Muscle layer of duodenum (tissue), 2 donors: ENCODE measurements at regions not wholly inside any gene's neighbourhood (a gene's known extent, or its start where the extent isn't known, plus 50 kb on each side); places are given as distances from the start of the nearest gene placed in this dataset.

Experiments
- H3K27ac ChIP-seq: one replicate; pipeline ENCODE4 v1.7.0; 2013; ENCODE audit warnings: mild to moderate bottlenecking, low read length
- H3K27me3 ChIP-seq: one replicate; pipeline ENCODE4 v1.7.0; 2013; ENCODE audit warnings: low read depth, mild to moderate bottlenecking, control low read depth, low read length
- H3K36me3 ChIP-seq, 2 donors: one replicate each; pipeline ENCODE4 v1.7.0; 2013; ENCODE audit warnings: low read length in 2 of 2, control low read depth in 1 of 2, mild to moderate bottlenecking in 1 of 2; ENCODE audit not compliant: insufficient read depth in 2 of 2, control insufficient read depth in 1 of 2
- H3K4me1 ChIP-seq, 2 donors: one replicate each; pipeline ENCODE4 v1.7.0; 2013; ENCODE audit warnings: low read length in 2 of 2, mild to moderate bottlenecking in 2 of 2, control low read depth in 1 of 2, moderate library complexity in 1 of 2; ENCODE audit not compliant: insufficient read depth in 2 of 2, control insufficient read depth in 1 of 2
- H3K4me3 ChIP-seq, 2 donors: one replicate each; pipeline ENCODE4 v1.7.0; 2013; ENCODE audit warnings: low read length in 2 of 2, low read depth in 1 of 2, mild to moderate bottlenecking in 1 of 2
- H3K9me3 ChIP-seq, 2 donors: one replicate each; pipeline ENCODE4 v1.7.0; 2013; ENCODE audit warnings: low read length in 2 of 2, control low read depth in 1 of 2, mild to moderate bottlenecking in 1 of 2; ENCODE audit not compliant: control insufficient read depth in 1 of 2
- donor health status: healthy.

DNA sequence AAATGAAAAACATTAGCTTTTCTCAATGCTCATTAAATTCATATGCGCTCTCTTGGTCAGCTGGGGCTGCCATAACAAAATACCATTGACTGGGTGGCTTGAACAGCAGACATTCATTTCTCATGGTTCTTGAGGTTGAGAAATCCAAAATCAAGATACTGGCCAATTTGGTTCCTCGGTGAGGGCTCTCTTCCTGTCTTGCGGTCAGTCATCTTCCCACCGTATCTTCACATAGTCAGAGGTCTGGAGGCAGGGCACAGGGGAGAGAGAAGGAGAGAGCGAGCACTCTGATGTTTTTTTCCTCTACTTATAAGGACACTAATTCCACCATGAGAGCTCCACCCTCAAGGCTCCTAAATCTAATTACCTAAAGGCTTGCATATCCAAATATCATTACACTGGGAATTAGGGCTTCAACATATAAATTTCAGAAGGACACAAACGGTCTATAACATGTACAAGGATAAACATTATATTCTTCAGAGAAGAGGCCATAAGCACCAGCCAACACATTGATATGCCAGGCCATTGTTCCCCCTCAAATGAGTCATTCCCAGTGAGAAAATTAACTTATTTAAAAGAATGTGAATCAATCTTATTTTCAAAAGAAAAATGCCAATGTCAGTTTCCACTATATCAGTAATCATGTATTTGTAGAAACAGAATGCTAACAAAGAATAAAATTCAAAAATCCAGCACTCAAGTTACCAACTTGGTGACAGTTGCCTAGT, 152.2 kb downstream of the BTG1 start:
- Histone ChIP-seq H3K9me3 (no peaks in the 10 kb centered on the region), H3K27me3 (no peaks in the 10 kb centered on the region), H3K27ac (no peak overlapping the region), H3K4me1 (no peaks in the 10 kb centered on the region), H3K36me3 (no peaks in the 10 kb centered on the region), H3K4me3 (no peak overlapping the region)

DNA sequence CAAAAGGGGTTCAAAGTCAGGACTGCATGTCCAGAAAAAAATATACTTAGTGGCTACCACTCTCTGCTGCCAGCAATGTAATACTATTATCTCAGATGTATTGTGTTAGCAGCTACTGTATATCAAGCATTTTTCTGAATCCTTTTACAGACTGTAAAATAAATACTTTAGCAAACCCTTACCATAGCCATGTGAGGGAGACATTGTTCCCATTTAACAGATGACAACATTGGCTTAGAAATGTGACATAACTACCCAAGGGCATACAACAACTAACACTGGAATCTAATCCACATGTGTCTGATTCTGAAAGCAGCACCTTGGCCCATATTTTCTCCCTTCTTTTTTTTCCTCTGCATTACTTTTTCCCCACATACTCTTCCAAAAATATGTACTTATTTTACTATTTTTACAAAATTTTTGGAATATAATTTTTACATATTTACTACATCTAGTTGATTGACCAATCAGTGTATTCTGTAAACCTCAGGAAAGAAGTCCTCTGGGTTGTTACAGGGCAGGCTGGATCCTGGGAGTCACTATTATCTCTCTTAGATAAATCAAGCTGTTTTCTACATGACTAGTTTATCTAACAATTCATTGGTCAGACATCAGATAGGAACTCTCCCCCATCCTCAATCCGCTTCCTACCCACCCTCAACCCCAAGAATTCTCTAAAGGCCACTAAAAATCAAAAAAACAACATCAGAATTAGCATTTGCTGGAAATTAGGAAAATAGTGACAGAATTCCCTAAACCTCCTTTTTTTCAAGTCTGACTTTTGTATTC, 154.1 kb downstream of the BTG1 start:
- Histone ChIP-seq H3K4me3 (no peak overlapping the region), H3K36me3 (no peaks in the 10 kb centered on the region), H3K4me1 (no peaks in the 10 kb centered on the region), H3K9me3 (no peaks in the 10 kb centered on the region), H3K27ac (no peak overlapping the region), H3K27me3 (no peaks in the 10 kb centered on the region)

DNA sequence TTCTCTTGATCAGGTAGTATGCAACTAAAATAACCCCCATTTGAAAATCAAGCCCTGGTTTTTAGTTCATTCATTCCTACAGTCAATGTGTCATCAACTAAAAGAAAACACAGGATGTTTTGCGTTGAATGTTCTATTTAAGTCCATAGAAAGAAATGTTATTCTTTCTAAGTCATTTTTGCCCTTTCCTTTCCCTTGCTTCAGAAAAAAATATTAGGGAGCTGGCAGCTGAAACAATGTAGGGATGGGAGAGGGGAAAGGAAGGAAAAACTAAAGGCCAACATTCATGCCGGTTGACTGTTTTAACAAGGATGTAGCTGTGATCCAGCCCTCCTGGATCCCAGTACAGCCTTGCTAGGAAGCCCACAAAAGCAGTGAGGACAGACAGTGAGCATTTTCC, 155.1 kb downstream of the BTG1 start:
- no peaks in the 10 kb centered on the region for H3K9me3 ChIP-seq
- no peak overlapping the region for H3K4me3 ChIP-seq
- no peak overlapping the region for H3K27ac ChIP-seq
- no peaks in the 10 kb centered on the region for H3K27me3 ChIP-seq
- H3K36me3 ChIP-seq = no peaks in the 10 kb centered on the region
- H3K4me1 ChIP-seq = no peaks in the 10 kb centered on the region

DNA sequence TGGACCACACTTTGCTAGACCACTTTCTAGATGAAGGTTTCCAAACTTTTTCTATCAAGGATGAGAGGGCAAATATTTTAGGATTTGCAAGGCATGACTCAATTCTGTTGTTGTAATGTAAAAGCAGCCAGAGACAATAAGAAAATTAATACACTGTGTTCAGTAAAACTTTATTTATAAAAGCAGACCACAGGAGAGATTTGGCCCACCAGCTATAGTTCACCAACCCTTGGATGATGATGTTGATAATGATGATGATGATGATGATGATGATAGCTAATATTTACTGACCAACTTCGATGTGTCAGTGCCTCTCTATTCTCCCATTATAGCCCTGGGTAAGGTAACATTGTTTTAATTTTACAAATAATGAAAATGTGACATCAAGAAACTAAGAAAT, 156.5 kb downstream of the BTG1 start:
- H3K27ac ChIP-seq = no peak overlapping the region
- H3K4me3 ChIP-seq = no peak overlapping the region
- no peaks in the 10 kb centered on the region for H3K27me3 ChIP-seq
- H3K36me3 ChIP-seq = no peaks in the 10 kb centered on the region
- H3K9me3 ChIP-seq = no peaks in the 10 kb centered on the region
- no peaks in the 10 kb centered on the region for H3K4me1 ChIP-seq

DNA sequence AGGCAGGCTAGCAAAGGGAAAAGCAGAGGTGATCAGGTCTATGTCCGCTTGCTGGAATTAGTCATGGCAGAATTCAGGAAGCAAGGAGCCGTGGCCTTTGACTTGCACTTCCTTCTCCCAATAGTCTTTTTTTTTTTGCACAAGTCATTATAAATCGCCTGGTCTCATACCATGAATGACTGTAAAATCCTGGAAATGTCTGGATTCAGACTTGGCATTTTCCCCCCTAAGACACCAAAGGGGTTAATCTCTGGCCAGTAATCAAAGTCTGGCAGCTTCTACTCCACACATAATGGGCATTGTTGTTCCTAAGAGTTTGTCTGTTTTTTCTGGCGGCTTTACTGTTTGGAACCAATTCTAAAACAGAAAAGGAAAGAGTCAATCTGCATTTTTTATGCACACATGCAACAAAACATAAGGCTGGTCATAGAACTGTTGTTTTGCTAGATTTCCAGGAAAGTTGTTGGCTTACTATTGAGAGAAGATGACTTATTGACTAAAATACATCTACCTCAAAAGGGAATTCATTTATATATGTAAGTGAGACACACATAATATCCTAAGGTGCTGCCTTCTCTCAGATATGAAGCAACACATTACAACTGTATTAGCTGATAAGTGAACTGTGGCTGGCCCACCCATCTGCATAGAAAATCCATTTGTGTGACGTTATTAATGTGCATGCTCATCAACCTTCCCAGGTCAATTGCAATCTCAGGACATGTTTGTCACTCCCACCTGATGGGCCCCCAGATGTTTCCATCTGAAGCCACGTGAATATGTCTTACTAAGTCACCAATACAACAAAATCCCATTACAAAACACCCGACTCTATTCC, 157.3 kb downstream of the BTG1 start:
- Histone ChIP-seq H3K27ac (no peak overlapping the region), H3K9me3 (no peaks in the 10 kb centered on the region), H3K27me3 (no peaks in the 10 kb centered on the region), H3K4me3 (no peak overlapping the region), H3K4me1 (no peaks in the 10 kb centered on the region), H3K36me3 (no peaks in the 10 kb centered on the region)

DNA sequence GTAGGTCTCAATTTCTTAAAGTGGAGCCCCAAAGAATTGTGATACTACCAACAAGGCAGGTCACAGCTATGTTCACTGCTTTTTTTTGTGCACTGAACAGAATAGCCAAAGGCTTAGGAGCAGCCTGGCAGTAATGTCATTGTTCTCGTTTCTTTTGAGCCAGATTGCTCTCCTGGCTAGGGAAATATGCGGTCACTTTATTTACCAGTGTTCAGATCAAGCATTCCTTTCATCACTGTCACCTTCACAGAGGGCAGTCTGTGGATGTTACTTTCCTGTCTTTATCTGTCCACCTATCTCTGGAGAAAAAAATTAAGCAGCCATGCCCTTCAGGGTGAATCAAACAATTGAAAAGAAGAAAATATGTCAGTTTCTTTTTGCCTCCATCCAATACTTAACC, 159.6 kb downstream of the BTG1 start:
- no peaks in the 10 kb centered on the region for H3K4me1 ChIP-seq
- no peaks in the 10 kb centered on the region for H3K9me3 ChIP-seq
- H3K4me3 ChIP-seq = no peak overlapping the region
- no peaks in the 10 kb centered on the region for H3K36me3 ChIP-seq
- H3K27ac ChIP-seq = no peak overlapping the region
- no peaks in the 10 kb centered on the region for H3K27me3 ChIP-seq

DNA sequence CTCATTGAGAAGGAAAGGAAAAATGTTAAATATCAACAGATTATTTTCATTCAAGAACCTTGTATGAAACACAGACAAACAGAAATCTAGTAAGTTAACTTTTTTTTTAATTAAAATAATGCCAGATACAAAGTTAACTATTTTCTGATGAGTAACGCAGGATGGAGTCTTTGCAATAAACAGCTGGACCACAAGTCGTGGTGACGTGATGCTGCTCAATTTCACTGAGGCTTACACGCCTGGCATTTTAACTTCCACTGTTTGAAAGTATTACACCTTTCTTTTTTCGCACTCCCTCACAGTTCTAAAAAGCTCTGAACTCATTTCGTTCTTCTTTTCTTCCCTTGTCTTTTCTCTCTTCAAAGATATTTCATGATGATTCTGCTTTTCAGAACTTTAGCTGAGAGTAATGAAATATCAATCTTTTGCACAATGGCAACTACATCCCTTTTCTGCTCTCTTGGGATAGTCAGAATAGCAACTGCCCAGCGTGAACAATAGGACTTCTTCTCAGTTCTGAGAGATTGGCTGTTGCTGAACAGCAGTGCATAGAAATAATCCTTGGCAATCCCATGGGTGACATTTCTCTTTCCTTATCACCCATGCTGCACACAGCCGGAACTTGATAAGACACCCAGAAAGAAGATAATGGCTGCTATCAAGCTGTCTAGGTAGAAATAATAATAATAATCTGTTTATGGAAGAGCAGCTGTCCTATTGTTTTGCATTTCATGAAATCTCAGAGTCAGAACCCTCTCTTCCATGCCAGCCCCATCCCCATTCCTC, 160.5 kb downstream of the BTG1 start:
- Histone ChIP-seq H3K4me1 (no peaks in the 10 kb centered on the region), H3K36me3 (no peaks in the 10 kb centered on the region), H3K9me3 (no peaks in the 10 kb centered on the region), H3K27me3 (no peaks in the 10 kb centered on the region), H3K27ac (no peak overlapping the region), H3K4me3 (no peak overlapping the region)

DNA sequence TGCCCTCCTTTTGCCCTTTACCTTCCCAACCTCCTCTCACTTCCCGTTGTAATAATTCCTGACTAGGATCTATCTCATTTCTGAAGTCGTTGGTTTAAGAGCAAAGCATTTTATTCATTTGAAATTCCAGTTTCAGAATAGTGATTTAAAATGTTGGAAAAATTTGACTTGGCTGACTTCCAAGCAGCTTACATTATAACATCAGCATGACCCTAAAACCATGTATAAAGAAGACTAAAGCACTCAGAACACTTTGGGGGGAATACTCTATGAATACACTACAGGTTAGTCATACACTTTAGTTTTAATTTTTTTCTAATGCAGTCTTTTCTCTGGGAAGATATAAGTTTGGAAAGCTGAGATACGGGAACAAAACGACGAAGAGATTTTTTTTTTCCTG, 161.1 kb downstream of the BTG1 start:
- Histone ChIP-seq H3K27ac (no peak overlapping the region), H3K27me3 (no peaks in the 10 kb centered on the region), H3K36me3 (no peaks in the 10 kb centered on the region), H3K4me1 (no peaks in the 10 kb centered on the region), H3K4me3 (no peak overlapping the region), H3K9me3 (no peaks in the 10 kb centered on the region)

DNA sequence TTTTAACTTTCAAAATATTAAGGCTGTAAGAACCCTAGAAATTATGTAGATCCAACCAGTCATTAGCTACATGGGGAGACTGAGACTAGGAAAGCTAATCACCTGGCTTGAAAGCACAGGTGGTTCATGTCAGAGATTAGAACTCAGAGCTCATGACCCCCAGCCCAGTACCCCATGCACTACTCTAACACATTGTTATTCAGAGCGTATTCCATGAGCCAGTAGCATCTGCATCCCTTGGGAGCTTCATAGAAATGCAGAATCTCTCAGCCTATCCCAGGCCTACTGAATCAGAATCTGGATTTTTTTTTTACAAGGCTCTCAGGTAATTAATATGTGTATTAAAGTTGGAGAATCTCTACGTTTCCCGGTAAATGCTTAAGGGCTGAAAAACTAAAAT, 161.7 kb downstream of the BTG1 start:
- Histone ChIP-seq H3K4me1 (no peaks in the 10 kb centered on the region), H3K36me3 (no peaks in the 10 kb centered on the region), H3K4me3 (no peak overlapping the region), H3K27me3 (no peaks in the 10 kb centered on the region), H3K27ac (no peak overlapping the region), H3K9me3 (no peaks in the 10 kb centered on the region)

DNA sequence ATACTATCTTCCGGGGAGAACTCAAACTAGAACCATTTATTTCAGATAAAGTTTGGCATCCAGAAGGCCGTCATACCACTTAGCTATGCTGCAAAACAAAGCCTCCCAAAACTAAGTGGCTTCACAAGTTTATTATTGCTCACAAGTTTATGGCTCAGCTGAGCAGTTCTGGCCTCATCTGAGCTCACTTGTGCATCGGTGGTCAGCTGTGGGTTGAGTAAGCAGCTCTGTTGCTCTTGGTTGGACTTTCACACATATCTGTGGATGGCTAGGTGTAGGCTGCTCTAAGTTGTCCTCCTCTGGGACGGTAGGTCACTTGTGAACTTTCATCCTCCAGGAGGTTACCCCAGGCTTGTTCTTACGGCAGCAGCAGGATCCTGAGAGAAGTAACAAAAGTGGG, 162.7 kb downstream of the BTG1 start:
- H3K4me1 ChIP-seq = no peaks in the 10 kb centered on the region
- H3K9me3 ChIP-seq = no peaks in the 10 kb centered on the region
- H3K27ac ChIP-seq = no peak overlapping the region
- no peaks in the 10 kb centered on the region for H3K27me3 ChIP-seq
- H3K4me3 ChIP-seq = no peak overlapping the region
- H3K36me3 ChIP-seq = no peaks in the 10 kb centered on the region

DNA sequence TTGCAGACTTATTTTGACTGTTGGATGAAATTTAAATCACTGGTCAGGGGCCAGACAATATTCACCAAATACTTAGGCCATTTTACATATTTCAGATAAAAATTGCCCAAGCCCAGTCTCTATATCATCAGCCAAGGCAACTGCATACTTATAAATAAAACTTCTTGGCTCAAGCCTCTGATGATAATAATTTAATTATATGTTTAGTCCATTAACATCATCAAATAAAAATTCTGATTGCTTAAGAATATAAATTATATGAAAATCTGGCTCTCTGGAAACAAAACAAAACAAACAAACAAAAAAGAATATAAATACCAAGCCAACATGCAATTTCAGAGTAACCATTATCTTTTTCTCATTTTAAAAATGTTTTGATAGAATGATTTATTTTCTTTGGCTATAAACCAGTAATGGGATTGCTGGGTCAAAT, 165.2 kb downstream of the BTG1 start:
- Histone ChIP-seq H3K36me3 (no peaks in the 10 kb centered on the region), H3K27ac (no peak overlapping the region)

More for the DNA sequence above, 165.2 kb downstream of the BTG1 start:
- Histone ChIP-seq H3K27me3 (no peaks in the 10 kb centered on the region), H3K9me3 (no peaks in the 10 kb centered on the region), H3K4me1 (no peaks in the 10 kb centered on the region), H3K4me3 (no peak overlapping the region)
